GM23338 (cell line): ENCODE measurements at regions not wholly inside any gene's neighbourhood (a gene's known extent, or its start where the extent isn't known, plus 50 kb on each side); places are given as distances from the start of the nearest gene placed in this dataset.

Experiments used
- ATAC-seq: fragments of 200-7000 bp; cut with Tn5 transposase; 3 replicates; pipeline ENCODE4 v1.9.1; 2020
- DNase-seq: peaks from one replicate; pipeline ENCODE4 v3.0.0-alpha.2; 2015; ENCODE audit warnings: low spot score
- H2AFZ ChIP-seq: fragments of 200-600 bp; sonication (generic); 2 replicates; pipeline ENCODE4 v1.8.0; 2016; ENCODE audit warnings: antibody characterized with exemption, mild to moderate bottlenecking, moderate library complexity
- H3F3A ChIP-seq: fragments of 200-600 bp; sonication (generic); replicated peaks from 2 replicates; pipeline ENCODE4 v1.8.0; 2017; ENCODE audit warnings: antibody characterized with exemption, mixed run types, low read depth
- H3K27ac ChIP-seq: fragments of 200-600 bp; sonication (generic); 2 replicates; pipeline ENCODE4 v1.6.1; 2016; ENCODE audit warnings: low read depth
- H3K27me3 ChIP-seq: fragments of 200-600 bp; sonication (generic); 2 replicates; pipeline ENCODE4 v1.8.0; 2016; ENCODE audit warnings: mild to moderate bottlenecking, mixed run types, moderate library complexity; ENCODE audit not compliant: insufficient read depth
- H3K36me3 ChIP-seq: fragments of 200-600 bp; sonication (generic); 2 replicates; pipeline ENCODE4 v1.8.0; 2016; ENCODE audit warnings: mild to moderate bottlenecking; ENCODE audit not compliant: insufficient read depth
- H3K4me1 ChIP-seq: fragments of 200-600 bp; sonication (generic); 2 replicates; pipeline ENCODE4 v1.8.0; 2016; ENCODE audit warnings: mild to moderate bottlenecking, moderate library complexity; ENCODE audit not compliant: insufficient read depth
- H3K4me2 ChIP-seq: fragments of 200-600 bp; sonication (generic); 2 replicates; pipeline ENCODE4 v1.7.1; 2017; ENCODE audit warnings: mixed run types
- H3K4me3 ChIP-seq: fragments of 200-600 bp; sonication (generic); 2 replicates; pipeline ENCODE4 v1.6.1; 2016; ENCODE audit warnings: mixed run types
- H3K79me2 ChIP-seq: fragments of 200-600 bp; sonication (generic); replicated peaks from 2 replicates; pipeline ENCODE4 v1.8.0; 2017; ENCODE audit warnings: mild to moderate bottlenecking; ENCODE audit not compliant: insufficient read depth
- H3K9me2 ChIP-seq: fragments of 200-600 bp; sonication (generic); 2 replicates; pipeline ENCODE4 v1.8.0; 2017; ENCODE audit not compliant: insufficient read depth
- H4K20me1 ChIP-seq: fragments of 200-600 bp; sonication (generic); replicated peaks from 2 replicates; pipeline ENCODE4 v1.8.0; 2017; ENCODE audit warnings: mild to moderate bottlenecking; ENCODE audit not compliant: insufficient read depth
- H3K27ac Mint-ChIP-seq: 2 replicates; pipeline ENCODE4 v1.8.0; 2020; ENCODE audit warnings: inconsistent platforms, mild to moderate bottlenecking, moderate library complexity, mixed read lengths
- H3K27me3 Mint-ChIP-seq: 3 replicates; pipeline ENCODE4 v1.8.0; 2022; ENCODE audit warnings: low read depth, mild to moderate bottlenecking, moderate library complexity, mixed read lengths, inconsistent platforms; ENCODE audit not compliant: insufficient read depth, poor library complexity
- H3K36me3 Mint-ChIP-seq: 3 replicates; pipeline ENCODE4 v1.8.0; 2021; ENCODE audit warnings: low read depth, mild to moderate bottlenecking, inconsistent platforms, moderate library complexity, mixed read lengths
- H3K4me1 Mint-ChIP-seq: 3 replicates; pipeline ENCODE4 v1.8.0; 2020; ENCODE audit warnings: mild to moderate bottlenecking, inconsistent platforms, mixed read lengths
- H3K4me3 Mint-ChIP-seq: 3 replicates; pipeline ENCODE4 v1.8.0; 2021; ENCODE audit warnings: moderate library complexity, mild to moderate bottlenecking, inconsistent platforms, mixed read lengths
- H3K9me3 Mint-ChIP-seq: 3 replicates; pipeline ENCODE4 v1.8.0; 2020; ENCODE audit warnings: moderate library complexity, mild to moderate bottlenecking, inconsistent platforms, mixed read lengths
- CREB1 ChIP-seq: fragments of 250-450 bp; sonication (Bioruptor Pico); IDR thresholded peaks from 2 replicates; pipeline ENCODE4 v1.5.0; 2020; ENCODE audit warnings: low read depth, mild to moderate bottlenecking, moderate library complexity
- EZH2 ChIP-seq: fragments of 200-600 bp; sonication (generic); IDR thresholded peaks from one replicate; pipeline ENCODE4 v1.8.0; 2017; ENCODE audit warnings: antibody characterized with exemption, mild to moderate bottlenecking, low read depth; ENCODE audit not compliant: unreplicated experiment
- JUNB ChIP-seq: IDR thresholded peaks from one replicate; pipeline ENCODE4 v1.6.1; 2016; ENCODE audit warnings: antibody characterized with exemption; ENCODE audit not compliant: unreplicated experiment
- NANOG ChIP-seq: IDR thresholded peaks from 2 replicates; pipeline ENCODE4 v1.6.1; 2016; ENCODE audit warnings: antibody characterized with exemption, borderline replicate concordance
- POLR2AphosphoS5 ChIP-seq: IDR thresholded peaks from 2 replicates; pipeline ENCODE4 v1.6.1; 2016; ENCODE audit warnings: antibody characterized with exemption, low read depth
- STAT1 ChIP-seq: IDR thresholded peaks from one replicate; pipeline ENCODE4 v1.6.1; 2016; ENCODE audit warnings: antibody characterized with exemption; ENCODE audit not compliant: unreplicated experiment
- ZNF114 ChIP-seq: fragments of 250-450 bp; sonication (Bioruptor Pico); IDR thresholded peaks from 2 replicates; pipeline ENCODE4 v1.5.0; 2020; ENCODE audit warnings: mild to moderate bottlenecking, moderate library complexity
- ZNF331 ChIP-seq: fragments of 250-450 bp; sonication (Bioruptor Pico); IDR thresholded peaks from 2 replicates; pipeline ENCODE4 v1.5.0; 2020; ENCODE audit warnings: low read depth, mild to moderate bottlenecking, moderate library complexity
- TF ChIP-seq, protein P1 (sequence below): fragments of 250-450 bp; sonication (Bioruptor Pico); IDR thresholded peaks from 2 replicates; pipeline ENCODE4 v1.5.0; 2020; ENCODE audit warnings: mild to moderate bottlenecking, moderate library complexity
- TF ChIP-seq, protein P2 (sequence below): IDR thresholded peaks from 2 replicates; pipeline ENCODE4 v1.6.1; 2016; ENCODE audit warnings: antibody characterized with exemption
- TF ChIP-seq, protein P3 (sequence below): IDR thresholded peaks from one replicate; pipeline ENCODE4 v1.6.1; 2018; ENCODE audit warnings: antibody characterized with exemption; ENCODE audit not compliant: unreplicated experiment

DNA sequence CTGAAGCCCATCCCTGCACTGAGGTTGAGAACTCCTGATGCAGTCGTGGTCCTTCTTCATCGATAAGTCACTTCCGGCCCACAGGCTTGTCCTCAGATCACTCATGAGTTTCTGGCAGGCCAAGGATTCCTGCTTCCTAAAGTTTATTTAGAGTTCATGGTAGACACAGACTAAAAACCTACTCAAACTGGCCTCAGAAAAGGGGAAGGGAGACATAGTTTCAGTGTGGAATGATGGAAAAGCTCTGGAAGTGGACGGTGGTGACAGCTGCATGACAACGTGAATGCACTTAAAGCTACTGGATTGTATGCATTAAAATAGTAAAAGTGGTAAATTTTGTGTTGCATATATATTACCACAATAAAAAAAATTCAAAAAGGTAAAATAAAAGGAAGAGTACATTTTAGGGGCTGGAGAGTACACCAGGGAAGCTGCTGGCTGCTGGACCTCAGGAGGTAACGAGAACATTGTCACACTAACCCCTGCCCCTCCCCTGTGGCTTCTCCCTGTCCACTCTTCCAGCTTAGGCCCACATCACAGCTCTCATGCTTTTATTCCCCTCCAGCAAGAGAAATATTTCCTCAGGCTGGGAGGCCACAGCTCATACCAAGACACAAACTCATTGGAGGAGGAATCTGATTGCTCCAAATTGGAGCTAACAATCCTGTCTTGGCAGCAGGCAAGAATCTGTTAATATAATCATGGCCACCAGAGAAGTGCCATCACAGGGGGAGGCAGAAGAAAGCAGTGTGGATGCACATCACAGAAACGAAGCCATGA lies 741.0 kb downstream of the UQCRFS1 start (continued):
- TF ChIP-seq, protein P1, sequence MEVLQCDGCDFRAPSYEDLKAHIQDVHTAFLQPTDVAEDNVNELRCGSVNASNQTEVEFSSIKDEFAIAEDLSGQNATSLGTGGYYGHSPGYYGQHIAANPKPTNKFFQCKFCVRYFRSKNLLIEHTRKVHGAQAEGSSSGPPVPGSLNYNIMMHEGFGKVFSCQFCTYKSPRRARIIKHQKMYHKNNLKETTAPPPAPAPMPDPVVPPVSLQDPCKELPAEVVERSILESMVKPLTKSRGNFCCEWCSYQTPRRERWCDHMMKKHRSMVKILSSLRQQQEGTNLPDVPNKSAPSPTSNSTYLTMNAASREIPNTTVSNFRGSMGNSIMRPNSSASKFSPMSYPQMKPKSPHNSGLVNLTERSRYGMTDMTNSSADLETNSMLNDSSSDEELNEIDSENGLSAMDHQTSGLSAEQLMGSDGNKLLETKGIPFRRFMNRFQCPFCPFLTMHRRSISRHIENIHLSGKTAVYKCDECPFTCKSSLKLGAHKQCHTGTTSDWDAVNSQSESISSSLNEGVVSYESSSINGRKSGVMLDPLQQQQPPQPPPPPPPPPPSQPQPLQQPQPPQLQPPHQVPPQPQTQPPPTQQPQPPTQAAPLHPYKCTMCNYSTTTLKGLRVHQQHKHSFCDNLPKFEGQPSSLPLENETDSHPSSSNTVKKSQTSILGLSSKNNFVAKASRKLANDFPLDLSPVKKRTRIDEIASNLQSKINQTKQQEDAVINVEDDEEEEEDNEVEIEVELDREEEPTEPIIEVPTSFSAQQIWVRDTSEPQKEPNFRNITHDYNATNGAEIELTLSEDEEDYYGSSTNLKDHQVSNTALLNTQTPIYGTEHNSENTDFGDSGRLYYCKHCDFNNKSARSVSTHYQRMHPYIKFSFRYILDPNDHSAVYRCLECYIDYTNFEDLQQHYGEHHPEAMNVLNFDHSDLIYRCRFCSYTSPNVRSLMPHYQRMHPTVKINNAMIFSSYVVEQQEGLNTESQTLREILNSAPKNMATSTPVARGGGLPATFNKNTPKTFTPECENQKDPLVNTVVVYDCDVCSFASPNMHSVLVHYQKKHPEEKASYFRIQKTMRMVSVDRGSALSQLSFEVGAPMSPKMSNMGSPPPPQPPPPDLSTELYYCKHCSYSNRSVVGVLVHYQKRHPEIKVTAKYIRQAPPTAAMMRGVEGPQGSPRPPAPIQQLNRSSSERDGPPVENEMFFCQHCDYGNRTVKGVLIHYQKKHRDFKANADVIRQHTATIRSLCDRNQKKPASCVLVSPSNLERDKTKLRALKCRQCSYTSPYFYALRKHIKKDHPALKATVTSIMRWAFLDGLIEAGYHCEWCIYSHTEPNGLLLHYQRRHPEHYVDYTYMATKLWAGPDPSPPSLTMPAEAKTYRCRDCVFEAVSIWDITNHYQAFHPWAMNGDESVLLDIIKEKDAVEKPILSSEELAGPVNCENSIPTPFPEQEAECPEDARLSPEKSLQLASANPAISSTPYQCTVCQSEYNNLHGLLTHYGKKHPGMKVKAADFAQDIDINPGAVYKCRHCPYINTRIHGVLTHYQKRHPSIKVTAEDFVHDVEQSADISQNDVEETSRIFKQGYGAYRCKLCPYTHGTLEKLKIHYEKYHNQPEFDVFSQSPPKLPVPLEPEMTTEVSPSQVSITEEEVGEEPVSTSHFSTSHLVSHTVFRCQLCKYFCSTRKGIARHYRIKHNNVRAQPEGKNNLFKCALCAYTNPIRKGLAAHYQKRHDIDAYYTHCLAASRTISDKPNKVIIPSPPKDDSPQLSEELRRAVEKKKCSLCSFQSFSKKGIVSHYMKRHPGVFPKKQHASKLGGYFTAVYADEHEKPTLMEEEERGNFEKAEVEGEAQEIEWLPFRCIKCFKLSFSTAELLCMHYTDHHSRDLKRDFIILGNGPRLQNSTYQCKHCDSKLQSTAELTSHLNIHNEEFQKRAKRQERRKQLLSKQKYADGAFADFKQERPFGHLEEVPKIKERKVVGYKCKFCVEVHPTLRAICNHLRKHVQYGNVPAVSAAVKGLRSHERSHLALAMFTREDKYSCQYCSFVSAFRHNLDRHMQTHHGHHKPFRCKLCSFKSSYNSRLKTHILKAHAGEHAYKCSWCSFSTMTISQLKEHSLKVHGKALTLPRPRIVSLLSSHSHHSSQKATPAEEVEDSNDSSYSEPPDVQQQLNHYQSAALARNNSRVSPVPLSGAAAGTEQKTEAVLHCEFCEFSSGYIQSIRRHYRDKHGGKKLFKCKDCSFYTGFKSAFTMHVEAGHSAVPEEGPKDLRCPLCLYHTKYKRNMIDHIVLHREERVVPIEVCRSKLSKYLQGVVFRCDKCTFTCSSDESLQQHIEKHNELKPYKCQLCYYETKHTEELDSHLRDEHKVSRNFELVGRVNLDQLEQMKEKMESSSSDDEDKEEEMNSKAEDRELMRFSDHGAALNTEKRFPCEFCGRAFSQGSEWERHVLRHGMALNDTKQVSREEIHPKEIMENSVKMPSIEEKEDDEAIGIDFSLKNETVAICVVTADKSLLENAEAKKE (CRISPR knock-in tag): no peak
- TF ChIP-seq STAT1: no peak
- TF ChIP-seq, protein P2, sequence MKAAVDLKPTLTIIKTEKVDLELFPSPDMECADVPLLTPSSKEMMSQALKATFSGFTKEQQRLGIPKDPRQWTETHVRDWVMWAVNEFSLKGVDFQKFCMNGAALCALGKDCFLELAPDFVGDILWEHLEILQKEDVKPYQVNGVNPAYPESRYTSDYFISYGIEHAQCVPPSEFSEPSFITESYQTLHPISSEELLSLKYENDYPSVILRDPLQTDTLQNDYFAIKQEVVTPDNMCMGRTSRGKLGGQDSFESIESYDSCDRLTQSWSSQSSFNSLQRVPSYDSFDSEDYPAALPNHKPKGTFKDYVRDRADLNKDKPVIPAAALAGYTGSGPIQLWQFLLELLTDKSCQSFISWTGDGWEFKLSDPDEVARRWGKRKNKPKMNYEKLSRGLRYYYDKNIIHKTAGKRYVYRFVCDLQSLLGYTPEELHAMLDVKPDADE: no peak
- TF ChIP-seq NANOG: no peak
- no peak for TF ChIP-seq EZH2
- TF ChIP-seq ZNF331 (CRISPR knock-in tag): no peak
- no peak for TF ChIP-seq POLR2AphosphoS5
- TF ChIP-seq JUNB: no peak

DNA sequence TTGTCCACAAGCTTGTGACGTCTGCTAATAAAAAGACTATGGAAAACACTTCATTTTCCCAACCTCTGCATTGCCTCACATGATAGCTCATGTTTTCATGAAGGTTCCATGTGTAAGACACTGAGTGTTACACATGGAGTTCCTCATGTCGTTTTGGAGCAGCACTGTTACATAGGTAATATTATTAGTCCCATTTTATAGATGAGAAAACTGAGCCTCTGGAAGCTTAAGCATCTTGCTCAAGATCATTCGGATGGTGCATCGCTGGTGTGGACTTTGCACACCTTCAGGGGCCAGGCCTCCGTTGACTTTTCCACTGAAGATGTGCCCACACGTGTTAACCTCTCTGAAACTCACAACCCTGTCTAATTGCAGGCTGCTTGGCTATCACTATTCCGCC lies 743.4 kb downstream of the UQCRFS1 start:
- Mint-ChIP-seq H3K36me3 (no peaks in the 10 kb centered on the region), H3K9me3 (no peaks in the 10 kb centered on the region), H3K4me1 (peaks cover 20% of the 10 kb centered on the region; the same call in 2 of the 3 replicates), H3K4me3 (no peak overlapping the region), H3K27me3 (peaks cover under 1% of the 10 kb centered on the region), H3K27ac (no peak overlapping the region)
- H3K79me2 ChIP-seq: no peaks in the 10 kb centered on the region
- ATAC-seq: no peak
- H2AFZ ChIP-seq: no peak overlapping the region
- H3K27me3 ChIP-seq: no peaks in the 10 kb centered on the region
- H4K20me1 ChIP-seq: no peaks in the 10 kb centered on the region
- no peak overlapping the region for H3K4me3 ChIP-seq
- H3F3A ChIP-seq: no peaks in the 10 kb centered on the region
- no peak for DNase-seq
- no peaks in the 10 kb centered on the region for H3K36me3 ChIP-seq
- no peaks in the 10 kb centered on the region for H3K9me2 ChIP-seq
- no peak overlapping the region for H3K4me2 ChIP-seq
- peaks cover 9% of the 10 kb centered on the region; the same call in 1 of the 2 replicates for H3K4me1 ChIP-seq
- H3K27ac ChIP-seq: no peak overlapping the region
- TF ChIP-seq CREB1 (CRISPR knock-in tag) (no peak), ZNF331 (CRISPR knock-in tag) (no peak), ZNF114 (no peak)
- TF ChIP-seq, protein P3, sequence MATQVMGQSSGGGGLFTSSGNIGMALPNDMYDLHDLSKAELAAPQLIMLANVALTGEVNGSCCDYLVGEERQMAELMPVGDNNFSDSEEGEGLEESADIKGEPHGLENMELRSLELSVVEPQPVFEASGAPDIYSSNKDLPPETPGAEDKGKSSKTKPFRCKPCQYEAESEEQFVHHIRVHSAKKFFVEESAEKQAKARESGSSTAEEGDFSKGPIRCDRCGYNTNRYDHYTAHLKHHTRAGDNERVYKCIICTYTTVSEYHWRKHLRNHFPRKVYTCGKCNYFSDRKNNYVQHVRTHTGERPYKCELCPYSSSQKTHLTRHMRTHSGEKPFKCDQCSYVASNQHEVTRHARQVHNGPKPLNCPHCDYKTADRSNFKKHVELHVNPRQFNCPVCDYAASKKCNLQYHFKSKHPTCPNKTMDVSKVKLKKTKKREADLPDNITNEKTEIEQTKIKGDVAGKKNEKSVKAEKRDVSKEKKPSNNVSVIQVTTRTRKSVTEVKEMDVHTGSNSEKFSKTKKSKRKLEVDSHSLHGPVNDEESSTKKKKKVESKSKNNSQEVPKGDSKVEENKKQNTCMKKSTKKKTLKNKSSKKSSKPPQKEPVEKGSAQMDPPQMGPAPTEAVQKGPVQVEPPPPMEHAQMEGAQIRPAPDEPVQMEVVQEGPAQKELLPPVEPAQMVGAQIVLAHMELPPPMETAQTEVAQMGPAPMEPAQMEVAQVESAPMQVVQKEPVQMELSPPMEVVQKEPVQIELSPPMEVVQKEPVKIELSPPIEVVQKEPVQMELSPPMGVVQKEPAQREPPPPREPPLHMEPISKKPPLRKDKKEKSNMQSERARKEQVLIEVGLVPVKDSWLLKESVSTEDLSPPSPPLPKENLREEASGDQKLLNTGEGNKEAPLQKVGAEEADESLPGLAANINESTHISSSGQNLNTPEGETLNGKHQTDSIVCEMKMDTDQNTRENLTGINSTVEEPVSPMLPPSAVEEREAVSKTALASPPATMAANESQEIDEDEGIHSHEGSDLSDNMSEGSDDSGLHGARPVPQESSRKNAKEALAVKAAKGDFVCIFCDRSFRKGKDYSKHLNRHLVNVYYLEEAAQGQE: no peak
